NCI-H1417 (cell line): ENCODE measurements at regions not wholly inside any gene's neighbourhood (a gene's known extent, or its start where the extent isn't known, plus 50 kb on each side); places are given as distances from the start of the nearest gene placed in this dataset.

Experiments
- DNase-seq, 3 experiments: peaks; one replicate each; lab custom pipeline; 2025; lab: John Stamatoyannopoulos, UW

DNA sequence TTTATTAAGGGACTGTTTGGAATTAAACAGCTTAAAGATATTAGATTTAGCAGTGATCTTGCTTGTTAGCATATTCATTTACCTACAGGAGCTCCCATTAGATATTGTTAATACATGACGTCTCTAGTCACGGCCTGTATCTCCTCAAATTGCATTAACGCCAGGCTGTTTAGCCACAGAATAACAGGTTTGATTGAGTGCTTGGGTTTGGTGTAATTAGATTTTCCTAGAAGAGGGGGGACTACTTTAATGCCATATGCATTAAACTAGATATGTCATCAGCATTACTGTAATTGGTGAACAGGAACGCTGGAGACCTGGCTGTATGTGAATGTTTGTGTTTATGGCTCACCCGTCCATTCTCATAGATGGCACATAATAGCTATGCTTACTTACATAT is 841.4 kb upstream of the NR2F2 start:
- DNase-seq, result no peak

DNA sequence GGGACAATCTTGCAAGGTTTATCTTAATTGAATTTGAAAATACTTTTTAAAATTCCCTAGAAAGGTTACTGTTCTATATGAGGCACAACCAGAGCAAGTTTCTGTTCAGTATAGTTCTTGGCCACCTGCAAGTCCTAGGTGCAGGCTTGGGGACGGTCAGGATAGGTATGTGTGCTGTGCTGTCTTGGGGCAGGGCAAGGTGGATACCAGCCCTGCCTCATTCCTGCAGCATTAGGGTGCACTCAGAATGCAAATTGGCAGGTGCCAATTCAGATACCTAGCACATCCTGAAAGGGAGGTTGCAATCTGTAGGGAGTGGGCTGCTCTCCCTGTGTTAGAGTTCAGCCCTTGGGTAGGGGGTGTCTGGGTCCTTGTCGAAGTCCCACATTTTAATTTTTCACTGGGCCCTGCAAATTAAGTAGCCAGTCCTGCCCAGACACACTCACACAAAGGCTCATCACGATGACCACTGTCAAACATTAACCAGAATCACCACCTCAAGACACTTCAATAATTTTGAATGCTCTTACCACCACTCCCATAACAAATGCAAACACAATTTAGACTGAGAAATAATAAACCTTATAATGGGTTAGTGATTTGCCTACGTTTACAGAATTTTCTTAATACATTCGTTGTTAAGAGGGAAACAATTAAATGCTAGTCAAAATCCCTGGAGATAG is 838.0 kb upstream of the NR2F2 start:
- DNase-seq, result no peak

DNA sequence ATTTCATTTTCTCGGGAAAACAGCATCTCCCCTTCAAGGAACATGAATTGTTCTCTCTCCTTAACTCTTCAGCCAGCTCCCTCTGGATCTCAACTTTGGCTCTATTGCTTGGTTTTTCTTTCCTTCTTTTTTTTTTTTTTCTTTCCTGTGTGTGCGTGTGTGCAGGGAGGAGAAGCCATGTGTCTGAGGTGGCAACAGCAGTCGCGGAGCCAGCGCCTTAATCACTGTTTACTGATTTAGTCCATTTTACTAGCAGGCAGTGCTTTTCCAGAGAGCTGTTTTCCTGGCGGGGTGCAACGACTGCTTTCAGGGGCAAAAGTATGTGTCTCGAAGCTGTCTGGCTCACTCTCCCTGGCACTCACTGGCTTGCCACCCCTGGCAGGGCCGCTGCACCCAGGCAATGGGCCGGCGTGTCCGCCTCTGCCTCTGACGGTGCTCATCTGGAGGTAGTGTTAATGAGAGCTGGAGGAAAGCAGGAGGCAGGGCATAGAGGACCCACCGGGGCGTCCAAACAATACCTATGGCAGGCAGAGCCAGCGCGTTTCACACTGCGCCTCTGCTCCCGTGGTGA is 835.4 kb upstream of the NR2F2 start:
- peak in 2 of 3 experiments; percentile 66 to 80 for DNase-seq

DNA sequence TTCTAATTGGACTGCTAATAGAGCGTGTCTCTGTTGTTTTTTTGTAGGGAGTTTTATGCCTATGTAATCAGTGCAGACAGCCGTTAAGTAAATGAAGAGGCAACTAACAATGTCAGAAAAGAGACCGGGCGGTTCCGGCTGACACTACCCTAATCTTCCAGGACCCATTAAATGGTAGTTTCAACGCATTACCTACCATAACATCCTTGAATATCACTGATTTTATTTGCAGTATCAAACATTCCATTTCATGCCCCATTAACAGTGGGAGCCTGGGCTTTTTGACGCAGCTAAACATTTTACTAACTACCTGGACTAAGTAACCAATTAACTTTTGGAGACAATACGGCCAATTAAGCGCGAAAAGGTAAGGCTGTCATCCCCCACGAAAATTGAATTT is 832.9 kb upstream of the NR2F2 start:
- peak in 2 of 3 experiments; percentile 1 to 11 for DNase-seq

DNA sequence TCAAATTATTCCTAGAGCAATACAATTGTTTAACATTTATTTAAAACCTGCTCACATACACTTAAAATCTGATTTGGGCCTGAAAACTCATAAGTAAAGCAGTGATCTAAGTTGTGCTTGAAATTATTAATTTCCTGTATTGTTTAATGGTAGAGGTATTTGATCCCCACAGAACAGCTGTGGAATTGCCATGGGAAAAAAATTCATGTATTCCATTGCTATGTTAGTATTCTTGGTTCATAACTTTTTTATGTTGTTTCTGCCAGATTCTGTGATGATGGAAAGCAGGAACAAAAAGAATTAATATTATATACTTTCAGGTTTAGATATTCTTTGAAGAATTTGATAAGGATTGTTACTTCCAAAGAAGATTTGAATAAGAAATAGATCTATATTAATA is 831.5 kb upstream of the NR2F2 start:
- DNase-seq, result no peak

DNA sequence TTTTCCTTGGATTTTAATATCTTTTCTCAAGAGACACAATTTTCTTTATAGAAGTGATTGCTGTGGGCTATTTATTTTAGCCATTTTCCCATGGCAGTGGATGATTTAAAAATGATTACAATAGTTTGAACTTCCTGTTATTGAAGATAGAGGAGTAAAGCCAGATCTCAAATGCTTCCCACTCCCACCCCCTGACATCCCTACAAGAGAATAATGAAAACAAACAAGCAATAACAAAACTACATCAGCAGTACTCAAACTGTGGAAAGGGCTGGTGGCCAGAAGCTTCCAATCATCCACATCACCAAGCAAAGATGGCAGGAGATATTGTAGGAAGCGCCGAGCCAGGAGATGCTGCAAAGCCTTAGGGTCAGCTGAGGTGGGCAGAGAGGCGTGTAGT is 831.1 kb upstream of the NR2F2 start:
- no peak for DNase-seq

DNA sequence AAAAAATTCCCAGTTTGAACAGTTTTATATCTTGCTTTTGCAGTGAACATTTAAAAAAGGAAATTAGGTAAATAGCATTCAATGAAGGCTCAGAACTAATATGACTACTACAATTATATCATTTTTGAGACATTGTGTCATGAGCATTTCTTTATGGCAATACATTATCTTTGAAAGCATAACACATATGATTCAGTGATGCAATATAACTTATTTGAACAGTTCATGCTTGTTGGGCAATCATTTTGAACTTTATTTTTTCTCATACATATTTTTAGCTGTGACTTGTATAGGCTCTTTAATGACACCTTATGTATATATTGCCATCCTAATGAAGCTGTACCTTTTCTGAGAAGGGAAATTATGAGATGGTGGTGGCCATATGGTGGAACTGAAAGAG is 828.6 kb upstream of the NR2F2 start:
- no peak for DNase-seq

DNA sequence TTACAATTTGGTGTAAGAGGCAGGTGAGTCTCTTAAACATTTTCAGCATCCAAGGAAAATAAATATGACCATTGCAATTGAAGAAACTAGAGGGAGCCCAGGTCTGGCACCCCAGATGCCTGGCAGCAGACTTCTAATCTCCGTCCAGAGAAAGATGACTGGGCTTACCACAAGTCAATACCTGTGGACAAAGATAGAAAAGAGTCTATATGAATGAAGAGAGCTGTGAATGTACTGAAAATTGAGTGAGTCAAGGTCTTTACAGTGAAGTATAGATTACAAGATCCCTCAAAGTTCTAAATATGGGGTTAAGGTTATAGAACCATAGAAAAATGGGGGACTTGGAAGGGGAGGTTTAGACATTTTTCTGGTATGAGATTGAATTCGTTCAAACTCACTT is 827.4 kb upstream of the NR2F2 start:
- DNase-seq, result no peak

DNA sequence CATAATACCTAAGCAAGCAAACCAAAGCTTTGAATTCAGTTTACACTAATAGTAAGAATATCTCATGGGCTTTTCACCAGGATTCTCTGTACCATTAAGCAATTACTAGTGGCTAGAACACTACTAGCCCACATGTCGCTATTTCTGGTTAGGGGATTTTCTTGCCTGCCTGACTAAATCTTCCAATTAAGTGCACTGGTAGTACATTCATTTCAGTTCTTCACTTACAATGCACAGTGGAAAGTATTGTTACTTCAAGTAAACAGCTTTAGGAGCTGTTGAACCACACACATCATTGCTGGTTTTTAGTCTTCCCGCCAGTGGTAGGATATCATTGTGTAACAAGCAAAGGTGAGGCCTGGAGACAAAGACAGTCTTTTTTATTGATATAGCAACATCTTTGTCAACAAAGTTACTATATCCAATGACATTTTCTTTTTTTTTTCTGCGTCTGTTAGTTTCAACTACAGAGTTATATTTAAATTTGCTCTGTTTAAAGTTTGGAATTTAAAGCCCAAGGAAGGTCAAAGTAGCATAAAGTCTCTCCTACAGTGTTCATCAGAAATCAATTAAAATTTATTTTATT is 826.8 kb upstream of the NR2F2 start:
- DNase-seq, result no peak

DNA sequence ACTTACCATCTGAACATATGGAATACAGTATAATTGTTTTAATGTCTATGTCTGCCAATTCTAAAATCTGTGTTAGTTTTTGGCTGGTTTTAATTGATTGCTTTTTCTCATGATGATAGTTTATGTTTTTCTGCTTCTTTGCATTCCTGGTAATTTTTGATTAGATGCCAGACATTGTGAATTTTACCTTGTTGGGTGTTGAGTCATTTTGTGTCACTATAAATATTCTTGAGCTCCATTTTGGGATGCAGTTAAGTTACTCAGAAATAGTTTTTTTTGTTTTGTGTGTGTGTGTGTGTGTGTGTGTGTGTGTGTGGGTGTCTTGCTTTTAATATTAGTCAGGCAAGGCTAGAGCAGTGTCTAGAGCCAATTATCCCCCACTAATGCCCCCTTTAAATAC is 818.8 kb upstream of the NR2F2 start:
- no peak for DNase-seq

DNA sequence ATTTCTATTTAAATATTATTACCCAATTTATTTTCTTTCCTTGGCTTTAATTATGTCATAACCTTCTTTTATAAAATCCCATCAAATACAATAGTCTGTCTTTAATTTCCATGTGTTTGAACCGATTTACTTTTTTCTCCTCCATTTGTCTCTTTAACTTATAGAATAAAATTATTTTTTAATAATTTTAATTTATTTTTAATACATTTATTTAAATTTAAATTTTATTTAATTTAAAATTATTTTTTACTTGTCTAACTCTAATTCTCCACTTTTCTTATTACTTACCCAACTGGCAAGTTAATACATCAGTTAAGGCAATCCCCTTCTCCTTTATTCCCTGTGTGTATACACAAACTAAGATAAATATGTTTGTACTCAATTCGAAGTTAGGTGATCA is 817.6 kb upstream of the NR2F2 start:
- DNase-seq, result no peak

DNA sequence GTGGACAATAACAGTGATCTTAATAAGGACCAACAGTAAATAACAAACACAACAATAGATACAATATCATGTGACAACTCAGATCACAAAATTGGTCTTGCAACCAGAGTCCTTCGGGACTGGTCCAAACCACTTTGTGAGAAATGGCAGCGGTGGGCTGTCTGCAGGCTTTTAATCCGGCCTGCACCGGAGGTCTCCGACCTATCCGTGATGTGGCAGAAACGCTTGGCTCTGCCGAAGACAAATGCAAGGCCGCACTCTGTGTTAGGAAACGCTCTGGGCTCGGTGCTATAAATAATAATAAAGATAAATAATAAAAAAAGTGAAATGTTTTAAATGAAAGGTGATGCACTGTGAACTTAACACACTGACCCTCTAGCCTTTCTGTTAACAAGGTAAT is 810.6 kb upstream of the NR2F2 start:
- DNase-seq, result no peak

DNA sequence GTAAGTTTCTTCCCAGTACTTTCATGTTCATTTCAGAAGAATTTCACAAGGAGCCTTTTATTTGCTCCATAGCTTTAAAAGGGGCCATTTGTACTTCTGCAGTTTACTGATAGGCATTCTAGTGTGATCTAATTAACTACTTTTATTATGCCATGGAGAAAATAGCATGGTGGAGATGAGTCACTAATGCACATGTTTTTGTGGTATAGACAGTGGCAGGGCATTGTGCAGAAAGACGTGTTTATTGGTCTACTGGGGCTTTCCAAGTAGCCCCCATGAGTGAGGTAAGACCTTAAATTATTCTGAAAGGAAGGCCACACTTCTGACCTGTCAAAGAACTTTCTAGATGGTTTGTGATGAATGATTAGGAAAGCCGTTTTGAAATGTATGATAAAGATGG is 810.0 kb upstream of the NR2F2 start:
- DNase-seq, result no peak

DNA sequence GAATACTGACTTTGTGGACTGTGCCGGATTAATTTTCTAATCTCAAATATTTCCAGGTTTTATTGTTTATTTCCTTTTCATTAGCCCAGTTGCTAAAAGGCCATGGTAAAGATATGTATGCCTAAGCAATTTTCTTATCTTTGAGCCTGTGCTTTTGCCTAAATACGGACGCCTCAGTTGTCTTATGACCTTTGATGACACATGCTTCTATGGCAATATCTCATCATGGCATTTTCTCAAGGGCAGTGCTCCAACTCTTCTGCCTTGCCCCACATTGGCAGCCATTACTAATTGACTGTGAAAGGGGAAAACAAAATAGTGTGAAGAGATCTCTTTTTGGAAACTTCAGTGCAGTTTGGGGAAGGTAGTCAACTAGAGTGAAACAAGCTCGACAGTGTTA is 809.6 kb upstream of the NR2F2 start:
- DNase-seq, result no peak

DNA sequence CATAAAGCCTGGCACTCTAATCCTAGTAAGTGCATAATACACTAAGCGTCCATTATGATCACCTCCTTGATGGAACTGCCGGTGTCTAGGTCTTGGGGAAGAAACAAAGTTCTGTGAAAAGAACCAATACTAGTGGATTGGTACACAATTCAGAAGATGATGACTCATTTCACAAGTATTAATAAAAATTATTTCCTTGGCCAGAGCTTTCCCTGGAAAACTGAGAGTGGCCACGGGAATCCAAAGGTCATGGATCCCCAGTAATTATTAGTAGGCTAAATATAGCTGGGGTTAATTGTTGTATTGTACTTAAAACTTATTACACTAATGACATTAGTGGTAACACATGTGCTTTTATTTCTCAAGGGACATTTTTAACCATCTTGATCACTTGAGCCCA is 808.0 kb upstream of the NR2F2 start:
- no peak for DNase-seq

DNA sequence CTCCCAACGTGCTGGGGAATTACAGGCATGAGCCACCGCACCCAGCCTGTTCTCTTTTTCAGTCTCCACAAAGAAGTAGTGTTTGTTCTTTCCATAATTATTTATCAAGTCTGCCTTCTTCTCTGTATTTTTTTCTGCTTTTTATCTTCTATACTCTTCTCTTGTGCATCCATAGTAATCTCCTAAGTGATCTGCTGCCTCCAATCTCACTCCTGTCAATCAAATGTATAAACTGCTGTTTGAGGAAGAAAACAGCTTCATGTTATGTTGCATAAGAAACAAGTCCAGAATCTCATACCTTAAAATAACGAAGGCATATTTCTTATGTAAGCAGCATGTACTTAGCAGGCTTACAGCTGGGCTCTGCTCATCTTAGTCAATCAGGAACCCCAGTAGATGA is 801.6 kb upstream of the NR2F2 start:
- DNase-seq, result no peak

DNA sequence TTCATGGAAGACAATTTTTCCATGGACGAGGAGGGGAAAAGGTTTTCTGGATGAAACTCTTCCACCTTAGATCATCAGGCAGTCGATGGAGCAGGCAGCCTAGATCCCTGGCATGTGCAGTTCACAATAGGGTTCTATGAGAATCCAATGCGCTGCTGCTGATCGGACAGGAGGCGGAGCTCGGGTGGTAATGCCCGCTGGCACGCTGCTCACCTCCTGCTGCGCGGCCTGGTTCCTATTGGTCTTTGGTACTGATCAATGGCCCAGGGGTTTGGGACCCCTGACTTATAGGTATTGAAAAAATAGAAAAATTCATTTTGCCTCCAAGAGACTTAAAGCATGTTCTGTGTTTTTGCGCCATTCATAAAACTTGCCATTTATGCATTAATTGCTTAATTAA is 793.9 kb upstream of the NR2F2 start:
- DNase-seq, result no peak

DNA sequence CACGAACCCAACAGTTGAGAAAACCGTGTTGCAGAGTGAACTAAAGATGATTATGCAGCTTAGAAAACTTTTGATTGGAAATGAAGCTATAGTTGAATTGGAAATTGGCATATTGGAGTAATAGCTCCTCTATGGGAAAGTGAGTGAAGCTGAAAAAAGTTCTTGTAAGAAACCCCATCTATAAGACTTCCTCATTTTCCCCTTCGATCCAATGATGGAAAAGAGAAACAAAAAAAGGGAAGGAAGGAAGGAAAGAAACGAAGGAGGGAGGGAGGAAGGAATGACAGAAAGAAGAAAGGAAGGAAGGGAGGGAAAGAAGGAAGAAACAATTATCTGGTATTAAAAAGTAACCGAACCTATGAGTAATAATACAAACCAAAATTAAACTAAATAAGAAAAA is 791.8 kb upstream of the NR2F2 start:
- no peak for DNase-seq

DNA sequence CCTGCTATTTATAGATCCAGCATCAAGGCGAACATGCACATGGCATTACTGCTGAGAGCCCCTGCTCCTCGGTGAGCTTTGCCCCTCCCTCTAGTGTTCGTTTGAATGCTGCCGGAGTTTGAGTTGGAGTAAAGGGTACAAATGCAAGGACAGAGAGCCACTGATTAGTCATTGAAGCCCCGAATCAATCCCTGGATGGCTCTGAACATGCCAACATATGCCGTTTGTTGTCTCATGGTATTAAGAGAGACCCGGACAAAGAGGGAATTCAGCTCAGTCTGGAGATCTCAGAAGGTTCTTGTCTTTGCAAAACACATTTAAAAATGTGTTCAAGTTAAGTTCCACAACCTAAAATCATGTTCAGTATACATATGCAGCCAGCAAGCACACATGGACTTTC is 789.2 kb upstream of the NR2F2 start:
- no peak for DNase-seq

DNA sequence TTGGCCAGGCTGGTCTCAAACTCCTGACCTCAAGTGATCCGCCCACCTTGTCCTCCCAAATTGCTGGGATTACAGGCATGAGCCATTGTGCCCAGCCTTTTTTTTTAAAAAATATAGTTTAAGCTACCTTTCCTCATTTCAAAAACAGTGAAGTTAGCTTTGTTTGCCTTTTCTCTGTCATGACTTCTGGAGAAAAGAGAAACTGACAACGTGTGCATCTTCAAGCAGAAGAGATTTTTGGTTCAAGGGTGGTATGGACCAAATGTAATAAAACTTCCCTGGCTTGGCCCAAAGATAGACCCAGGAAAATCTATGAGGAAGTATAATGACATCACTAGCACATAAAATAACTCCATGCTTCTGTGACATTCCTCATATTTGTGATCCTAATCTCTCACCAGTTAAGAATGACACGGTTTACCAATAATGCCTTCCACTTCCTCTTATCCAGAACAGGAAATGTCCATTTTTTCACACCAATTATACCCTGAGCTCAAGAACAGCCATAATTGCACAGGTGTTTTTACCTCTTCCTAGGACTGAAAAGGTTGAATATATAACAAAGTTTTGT is 781.2 kb upstream of the NR2F2 start:
- DNase-seq, result no peak

DNA sequence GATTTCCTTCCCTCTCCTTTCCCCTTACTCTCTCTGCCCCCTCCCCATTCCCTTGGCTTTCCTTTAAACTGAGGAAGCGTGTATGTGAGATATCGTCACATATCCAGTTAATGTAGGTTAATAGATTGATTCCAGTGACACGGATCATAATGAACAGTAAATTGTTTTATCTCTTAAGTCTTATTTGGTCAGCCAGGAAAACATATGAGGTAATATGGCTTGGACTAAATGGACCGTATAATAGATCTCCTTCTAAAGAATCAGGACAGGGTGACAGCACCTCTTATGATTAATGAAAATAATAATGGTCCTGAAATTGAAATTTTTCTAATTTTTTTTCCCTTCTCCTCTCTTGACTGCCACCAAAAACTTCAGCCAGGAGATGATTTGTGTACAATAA is 779.8 kb upstream of the NR2F2 start:
- no peak for DNase-seq

DNA sequence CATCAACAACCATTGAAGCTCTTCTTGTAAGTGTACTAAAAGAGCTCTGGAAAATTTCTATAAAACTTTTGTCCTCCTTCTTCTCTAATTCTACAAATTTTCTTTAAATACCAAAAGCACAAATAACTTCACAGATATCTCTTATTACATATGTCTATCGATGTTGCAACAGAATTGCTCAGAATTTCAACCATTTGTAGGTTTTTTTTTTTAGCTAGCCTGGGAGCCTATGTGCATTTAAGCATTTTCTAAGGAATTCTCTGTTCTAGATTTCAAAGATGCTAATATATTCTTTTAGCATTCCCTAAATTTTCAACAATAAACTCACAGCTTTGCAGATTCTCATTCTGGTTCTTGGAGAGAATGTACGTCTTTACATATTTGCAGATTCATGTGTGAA is 774.3 kb upstream of the NR2F2 start:
- DNase-seq, result no peak

DNA sequence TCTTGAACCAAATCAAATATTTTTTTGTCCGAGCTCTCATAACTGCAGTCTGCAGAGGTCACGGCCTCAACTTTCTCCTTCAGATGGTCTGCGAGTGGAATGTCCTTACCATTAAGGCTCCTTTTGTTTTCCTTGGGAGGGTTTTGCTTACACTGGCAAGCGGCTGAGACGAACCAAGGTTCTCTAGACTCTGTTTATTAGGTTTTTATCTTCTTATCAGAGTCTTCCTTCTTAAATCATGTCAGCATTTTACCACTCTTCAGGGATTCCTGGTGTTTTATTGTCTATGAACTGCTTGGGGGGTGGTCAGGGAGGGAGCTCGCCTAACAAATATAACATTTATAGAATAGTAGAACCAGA is 773.7 kb upstream of the NR2F2 start:
- no peak for DNase-seq
